ENCODE measurements at regions not wholly inside any gene's neighbourhood (a gene's known extent, or its start where the extent isn't known, plus 50 kb on each side); places are given as distances from the start of the nearest gene placed in this dataset.

GRCh38 chr12:91882910-91883309 lies 262.7 kb downstream of the BTG1 start:
- no peak for DNase-seq

GRCh38 chr12:91880528-91880927 lies 265.1 kb downstream of the BTG1 start:
- no peak for DNase-seq

- DNase-seq = peak; percentile 94
These were observed 268.0 kb downstream of the BTG1 start for GRCh38 chr12:91877456-91878235.

GRCh38 chr12:91877022-91877421 lies 268.6 kb downstream of the BTG1 start:
- peak; percentile 99 for DNase-seq

GRCh38 chr12:91875671-91876070 lies 270.0 kb downstream of the BTG1 start:
- peak; percentile 22 for DNase-seq

- DNase-seq = no peak
These were observed 271.4 kb downstream of the BTG1 start for GRCh38 chr12:91874086-91874865.

GRCh38 chr12:91871751-91872150 lies 273.9 kb downstream of the BTG1 start:
- DNase-seq = no peak

GRCh38 chr12:91870872-91871707 lies 274.6 kb downstream of the BTG1 start:
- peak; percentile 84 for DNase-seq

GRCh38 chr12:91868054-91868453 lies 277.6 kb downstream of the BTG1 start:
- DNase-seq = no peak

GRCh38 chr12:91866566-91866965 lies 279.1 kb downstream of the BTG1 start:
- no peak for DNase-seq

GRCh38 chr12:91863702-91864101 lies 281.9 kb downstream of the BTG1 start:
- no peak for DNase-seq

GRCh38 chr12:91861554-91861953 lies 284.1 kb downstream of the BTG1 start:
- no peak for DNase-seq

GRCh38 chr12:91859347-91859746 lies 286.3 kb downstream of the BTG1 start:
- DNase-seq = no peak

GRCh38 chr12:91857813-91858542 lies 287.7 kb downstream of the BTG1 start:
- DNase-seq = no peak

- DNase-seq = peak; percentile 18
These were observed 290.9 kb downstream of the BTG1 start for GRCh38 chr12:91854725-91855124.

- DNase-seq = no peak
These were observed 292.1 kb downstream of the BTG1 start for GRCh38 chr12:91853350-91854127.

GRCh38 chr12:91852634-91853033 lies 293.0 kb downstream of the BTG1 start:
- DNase-seq = no peak

GRCh38 chr12:91851741-91852477 lies 293.7 kb downstream of the BTG1 start:
- DNase-seq = peak; percentile 54

GRCh38 chr12:91846466-91847055 lies 299.1 kb downstream of the BTG1 start:
- DNase-seq = no peak

- no peak for DNase-seq
These were observed 300.3 kb downstream of the BTG1 start for GRCh38 chr12:91845365-91845764.

- no peak for DNase-seq
These were observed 303.8 kb downstream of the BTG1 start for GRCh38 chr12:91841822-91842221.

All from CD4-positive, alpha-beta T cell treated with Interleukin-4 for 4 hours (primary cell).